ENCODE measurements at regions not wholly inside any gene's neighbourhood (a gene's known extent, or its start where the extent isn't known, plus 50 kb on each side); places are given as distances from the start of the nearest gene placed in this dataset.

GRCh38 chr12:130086797-130087196 lies 75.5 kb upstream of the FZD10 start:
- no peak for DNase-seq
- H3K4me3 ChIP-seq (ENCODE audit: control insufficient read depth in 1 of 7, extremely low read depth in 1 of 7, insufficient read depth in 4 of 7, low read depth in 2 of 7, low read length in 6 of 7) = no peak overlapping the region
- ChIA-PET POLR2A (no interaction called here), CTCF (no interaction called here)
- H3K9me3 ChIP-seq (ENCODE audit: control extremely low read depth in 1 of 5, control insufficient read depth in 4 of 5, insufficient read depth in 2 of 5, low read depth in 1 of 5, low read length in 4 of 5) = peaks cover 0 to 10% (median 0%) of the 10 kb centered on the region in 5 experiments
- 7% methylated on average over 4 of the region's 8 CpGs for WGBS (ENCODE audit: insufficient coverage)
- H3K36me3 ChIP-seq (ENCODE audit: control insufficient read depth in 4 of 4, insufficient read depth in 4 of 4, low read length in 3 of 4) = no peaks in the 10 kb centered on the region
- no peaks in the 10 kb centered on the region for H3K4me1 ChIP-seq (ENCODE audit: control extremely low read depth in 1 of 4, control insufficient read depth in 4 of 4, insufficient read depth in 4 of 4, low read length in 3 of 4)
- peaks cover 0 to 57% (median 17%) of the 10 kb centered on the region in 5 experiments for H3K27me3 ChIP-seq (replicated peaks in 2 of 5; ENCODE audit: control insufficient read depth in 4 of 5, insufficient read depth in 5 of 5, low read length in 4 of 5)
- H3K27ac ChIP-seq (ENCODE audit: insufficient read depth in 1 of 2, low read depth in 1 of 2, low read length in 2 of 2, poor library complexity in 1 of 2, severe bottlenecking in 2 of 2) = no peak overlapping the region

DNA sequence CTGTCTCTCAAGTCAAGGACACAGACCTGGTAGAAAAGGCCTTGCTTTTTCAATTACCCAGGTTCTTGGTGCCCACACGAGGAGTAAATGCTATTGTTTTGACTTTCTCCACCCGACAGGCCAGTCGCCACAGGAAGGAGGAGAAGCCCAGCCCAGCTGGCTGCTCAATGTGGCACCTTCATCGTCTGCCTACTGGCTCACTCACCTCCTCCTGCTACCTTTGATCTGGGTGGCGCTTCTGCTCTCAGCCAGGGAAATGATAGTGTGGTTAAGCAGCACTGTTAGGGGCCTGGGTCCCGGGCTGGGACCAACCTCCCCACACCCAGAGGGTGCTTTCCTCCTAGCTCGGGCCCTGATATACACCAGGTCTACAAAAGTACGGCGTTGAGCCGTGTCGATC lies 75.0 kb upstream of the FZD10 start:
- CTCF ChIA-PET = no interaction called here

DNA sequence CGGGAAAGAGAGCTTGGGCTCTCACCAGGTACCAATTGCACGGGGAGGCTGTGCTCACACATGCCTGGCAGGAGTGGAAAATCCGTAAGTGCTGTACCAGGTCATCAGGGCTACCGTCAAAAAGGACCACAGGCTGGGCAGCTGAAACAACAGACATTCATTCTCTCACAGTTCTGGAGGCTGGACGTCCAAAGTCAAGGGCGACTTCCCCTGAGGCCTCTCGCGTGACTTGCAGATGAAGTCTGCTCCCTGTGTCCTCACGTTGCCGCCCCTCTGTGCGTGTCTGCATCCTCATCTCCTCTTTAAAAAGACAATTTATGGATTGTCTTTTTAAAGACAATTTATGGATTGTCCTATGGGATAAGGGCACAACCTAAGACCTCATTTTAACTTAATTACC lies 73.8 kb upstream of the FZD10 start:
- no peaks in the 10 kb centered on the region for H3K4me1 ChIP-seq (ENCODE audit: control extremely low read depth in 1 of 4, control insufficient read depth in 4 of 4, insufficient read depth in 4 of 4, low read length in 3 of 4)
- DNase-seq = no peak
- no peak overlapping the region for H3K27ac ChIP-seq (ENCODE audit: insufficient read depth in 1 of 2, low read depth in 1 of 2, low read length in 2 of 2, poor library complexity in 1 of 2, severe bottlenecking in 2 of 2)
- peaks cover 0 to 49% (median 17%) of the 10 kb centered on the region in 5 experiments for H3K27me3 ChIP-seq (replicated peaks in 2 of 5; ENCODE audit: control insufficient read depth in 4 of 5, insufficient read depth in 5 of 5, low read length in 4 of 5)
- ChIA-PET POLR2A (no interaction called here), CTCF (no interaction called here)
- WGBS (ENCODE audit: insufficient coverage) = 58% methylated on average over 6 of the region's 11 CpGs
- no peaks in the 10 kb centered on the region for H3K36me3 ChIP-seq (ENCODE audit: control insufficient read depth in 4 of 4, insufficient read depth in 4 of 4, low read length in 3 of 4)
- H3K4me3 ChIP-seq (ENCODE audit: control insufficient read depth in 1 of 7, extremely low read depth in 1 of 7, insufficient read depth in 4 of 7, low read depth in 2 of 7, low read length in 6 of 7) = no peak overlapping the region
- peaks cover 0 to 10% (median 0%) of the 10 kb centered on the region in 5 experiments for H3K9me3 ChIP-seq (ENCODE audit: control extremely low read depth in 1 of 5, control insufficient read depth in 4 of 5, insufficient read depth in 2 of 5, low read depth in 1 of 5, low read length in 4 of 5)

More for the DNA sequence above, 75.0 kb upstream of the FZD10 start:
- Histone ChIP-seq H3K36me3 (ENCODE audit: control insufficient read depth in 4 of 4, insufficient read depth in 4 of 4, low read length in 3 of 4) (no peaks in the 10 kb centered on the region), H3K4me3 (ENCODE audit: control insufficient read depth in 1 of 7, extremely low read depth in 1 of 7, insufficient read depth in 4 of 7, low read depth in 2 of 7, low read length in 6 of 7) (no peak overlapping the region), H3K4me1 (ENCODE audit: control extremely low read depth in 1 of 4, control insufficient read depth in 4 of 4, insufficient read depth in 4 of 4, low read length in 3 of 4) (no peaks in the 10 kb centered on the region), H3K9me3 (ENCODE audit: control extremely low read depth in 1 of 5, control insufficient read depth in 4 of 5, insufficient read depth in 2 of 5, low read depth in 1 of 5, low read length in 4 of 5) (peaks cover 0 to 10% (median 0%) of the 10 kb centered on the region in 5 experiments), H3K27me3 (replicated peaks in 2 of 5; ENCODE audit: control insufficient read depth in 4 of 5, insufficient read depth in 5 of 5, low read length in 4 of 5) (peaks cover 0 to 53% (median 17%) of the 10 kb centered on the region in 5 experiments), H3K27ac (ENCODE audit: insufficient read depth in 1 of 2, low read depth in 1 of 2, low read length in 2 of 2, poor library complexity in 1 of 2, severe bottlenecking in 2 of 2) (no peak overlapping the region)
- 56% methylated on average over 11 of the region's 11 CpGs for WGBS (ENCODE audit: insufficient coverage)
- no peak for DNase-seq
- POLR2A ChIA-PET = no interaction called here

- WGBS (ENCODE audit: insufficient coverage) = 100% methylated on average over 2 of the region's 2 CpGs
Observed at GRCh38 chr12:130090542-130090941, 71.7 kb upstream of the FZD10 start.

DNA sequence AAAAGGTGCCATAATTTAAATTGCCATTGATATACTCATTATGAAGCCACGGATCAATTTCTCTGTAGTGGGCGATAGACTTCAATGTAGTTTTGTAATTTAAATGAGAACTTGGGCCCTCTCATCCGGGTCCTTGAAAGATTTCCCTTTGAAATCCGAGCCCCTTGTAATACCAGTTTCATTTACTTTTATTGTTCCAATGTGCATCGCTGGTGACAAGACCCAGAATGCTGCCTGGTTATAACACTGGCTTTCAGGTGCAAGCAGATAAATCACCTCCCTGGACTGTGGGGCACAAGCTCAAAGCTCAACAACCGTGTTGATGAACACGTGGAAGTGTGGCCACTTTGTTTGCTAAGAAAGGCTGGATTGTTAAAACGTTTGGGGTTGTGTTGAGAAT lies 68.9 kb upstream of the FZD10 start:
- Histone ChIP-seq H3K27ac (ENCODE audit: insufficient read depth in 1 of 2, low read depth in 1 of 2, low read length in 2 of 2, poor library complexity in 1 of 2, severe bottlenecking in 2 of 2) (no peak overlapping the region), H3K4me1 (ENCODE audit: control extremely low read depth in 1 of 4, control insufficient read depth in 4 of 4, insufficient read depth in 4 of 4, low read length in 3 of 4) (no peaks in the 10 kb centered on the region), H3K36me3 (ENCODE audit: control insufficient read depth in 4 of 4, insufficient read depth in 4 of 4, low read length in 3 of 4) (no peaks in the 10 kb centered on the region), H3K9me3 (ENCODE audit: control extremely low read depth in 1 of 5, control insufficient read depth in 4 of 5, insufficient read depth in 2 of 5, low read depth in 1 of 5, low read length in 4 of 5) (peaks cover 0 to 10% (median 0%) of the 10 kb centered on the region in 5 experiments), H3K27me3 (replicated peaks in 2 of 5; ENCODE audit: control insufficient read depth in 4 of 5, insufficient read depth in 5 of 5, low read length in 4 of 5) (peaks cover 0 to 16% (median 3%) of the 10 kb centered on the region in 5 experiments), H3K4me3 (ENCODE audit: control insufficient read depth in 1 of 7, extremely low read depth in 1 of 7, insufficient read depth in 4 of 7, low read depth in 2 of 7, low read length in 6 of 7) (no peak overlapping the region)
- DNase-seq = no peak
- 63% methylated on average over 2 of the region's 8 CpGs for WGBS (ENCODE audit: insufficient coverage)
- POLR2A ChIA-PET = no interaction called here
- CTCF ChIA-PET = no interaction called here

More at GRCh38 chr12:130090542-130090941, 71.7 kb upstream of the FZD10 start:
- ChIA-PET POLR2A (no interaction called here), CTCF (no interaction called here)
- no peak overlapping the region for H3K27ac ChIP-seq (ENCODE audit: insufficient read depth in 1 of 2, low read depth in 1 of 2, low read length in 2 of 2, poor library complexity in 1 of 2, severe bottlenecking in 2 of 2)
- H3K4me3 ChIP-seq (ENCODE audit: control insufficient read depth in 1 of 7, extremely low read depth in 1 of 7, insufficient read depth in 4 of 7, low read depth in 2 of 7, low read length in 6 of 7) = no peak overlapping the region
- H3K27me3 ChIP-seq (replicated peaks in 2 of 5; ENCODE audit: control insufficient read depth in 4 of 5, insufficient read depth in 5 of 5, low read length in 4 of 5) = peaks cover 0 to 31% (median 14%) of the 10 kb centered on the region in 5 experiments
- H3K9me3 ChIP-seq (ENCODE audit: control extremely low read depth in 1 of 5, control insufficient read depth in 4 of 5, insufficient read depth in 2 of 5, low read depth in 1 of 5, low read length in 4 of 5) = peaks cover 0 to 10% (median 0%) of the 10 kb centered on the region in 5 experiments
- no peaks in the 10 kb centered on the region for H3K36me3 ChIP-seq (ENCODE audit: control insufficient read depth in 4 of 4, insufficient read depth in 4 of 4, low read length in 3 of 4)
- no peaks in the 10 kb centered on the region for H3K4me1 ChIP-seq (ENCODE audit: control extremely low read depth in 1 of 4, control insufficient read depth in 4 of 4, insufficient read depth in 4 of 4, low read length in 3 of 4)
- DNase-seq = no peak

- 74% methylated on average over 8 of the region's 8 CpGs for WGBS (ENCODE audit: insufficient coverage)
- CTCF ChIA-PET = no interaction called here
- no peak overlapping the region for H3K27ac ChIP-seq (ENCODE audit: insufficient read depth in 1 of 2, low read depth in 1 of 2, low read length in 2 of 2, poor library complexity in 1 of 2, severe bottlenecking in 2 of 2)
Observed at GRCh38 chr12:130097342-130097741, 64.9 kb upstream of the FZD10 start.

DNA sequence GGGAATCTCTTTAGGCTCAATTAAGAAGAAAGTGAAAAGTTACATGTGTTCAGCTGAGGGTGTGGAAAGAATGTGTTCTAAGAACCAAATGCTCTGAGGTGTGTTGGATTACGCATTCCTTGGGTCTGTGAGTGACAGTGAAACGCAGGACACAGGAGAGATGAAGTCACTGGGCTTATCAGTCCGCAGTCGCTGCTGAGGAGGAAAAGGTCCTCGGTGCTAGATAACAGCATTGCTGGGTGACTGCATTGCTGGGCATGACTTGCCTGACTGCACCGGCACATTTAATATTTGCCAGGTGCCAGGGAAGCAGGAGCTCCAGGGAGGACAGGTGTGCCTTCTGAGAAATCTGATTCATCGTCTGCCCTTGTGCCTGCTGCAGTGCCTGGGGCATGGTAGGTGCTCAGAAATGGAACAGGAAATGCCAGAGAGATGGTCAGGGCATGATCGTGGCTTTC lies 64.4 kb upstream of the FZD10 start:
- POLR2A ChIA-PET = no interaction called here
- Histone ChIP-seq H3K9me3 (ENCODE audit: control extremely low read depth in 1 of 5, control insufficient read depth in 4 of 5, insufficient read depth in 2 of 5, low read depth in 1 of 5, low read length in 4 of 5) (no peaks in the 10 kb centered on the region), H3K36me3 (ENCODE audit: control insufficient read depth in 4 of 4, insufficient read depth in 4 of 4, low read length in 3 of 4) (no peaks in the 10 kb centered on the region), H3K27ac (ENCODE audit: insufficient read depth in 1 of 2, low read depth in 1 of 2, low read length in 2 of 2, poor library complexity in 1 of 2, severe bottlenecking in 2 of 2) (no peak overlapping the region), H3K27me3 (replicated peaks in 2 of 5; ENCODE audit: control insufficient read depth in 4 of 5, insufficient read depth in 5 of 5, low read length in 4 of 5) (peaks cover 0 to 27% (median 8%) of the 10 kb centered on the region in 5 experiments), H3K4me3 (ENCODE audit: control insufficient read depth in 1 of 7, extremely low read depth in 1 of 7, insufficient read depth in 4 of 7, low read depth in 2 of 7, low read length in 6 of 7) (no peak overlapping the region), H3K4me1 (ENCODE audit: control extremely low read depth in 1 of 4, control insufficient read depth in 4 of 4, insufficient read depth in 4 of 4, low read length in 3 of 4) (no peaks in the 10 kb centered on the region)
- CTCF ChIA-PET = no interaction called here
- 36% methylated on average over 8 of the region's 8 CpGs for WGBS (ENCODE audit: insufficient coverage)
- DNase-seq = no peak

More at GRCh38 chr12:130097342-130097741, 64.9 kb upstream of the FZD10 start:
- Histone ChIP-seq H3K9me3 (ENCODE audit: control extremely low read depth in 1 of 5, control insufficient read depth in 4 of 5, insufficient read depth in 2 of 5, low read depth in 1 of 5, low read length in 4 of 5) (no peaks in the 10 kb centered on the region), H3K36me3 (ENCODE audit: control insufficient read depth in 4 of 4, insufficient read depth in 4 of 4, low read length in 3 of 4) (no peaks in the 10 kb centered on the region), H3K4me3 (ENCODE audit: control insufficient read depth in 1 of 7, extremely low read depth in 1 of 7, insufficient read depth in 4 of 7, low read depth in 2 of 7, low read length in 6 of 7) (no peak overlapping the region), H3K27me3 (replicated peaks in 2 of 5; ENCODE audit: control insufficient read depth in 4 of 5, insufficient read depth in 5 of 5, low read length in 4 of 5) (peaks cover 0 to 27% (median 7%) of the 10 kb centered on the region in 5 experiments), H3K4me1 (ENCODE audit: control extremely low read depth in 1 of 4, control insufficient read depth in 4 of 4, insufficient read depth in 4 of 4, low read length in 3 of 4) (no peaks in the 10 kb centered on the region)
- POLR2A ChIA-PET = no interaction called here
- no peak for DNase-seq
